ENCODE measurements at regions not wholly inside any gene's neighbourhood (a gene's known extent, or its start where the extent isn't known, plus 50 kb on each side); places are given as distances from the start of the nearest gene placed in this dataset.

GRCh38 chr22:48228468-48228867 is 1466.0 kb downstream of the TBC1D22A start:
- Histone ChIP-seq H3K9me3 (peaks cover 0 to 24% of the 10 kb centered on the region in 2 donors), H3K27me3 (peaks cover 0 to 7% of the 10 kb centered on the region in 2 donors), H3K4me1 (no peaks in the 10 kb centered on the region), H3K27ac (no peak overlapping the region), H3K36me3 (no peaks in the 10 kb centered on the region), H3K4me3 (no peak overlapping the region)
- no peak for ATAC-seq
- intact Hi-C loops (cut with DNase I) = no loop called here
- no peak for TF ChIP-seq CTCF (IDR thresholded peaks at IDR 0.05)
- peak in 1 of 4 donors; percentile 38 for DNase-seq

GRCh38 chr22:48227341-48228018 is 1465.0 kb downstream of the TBC1D22A start:
- Histone ChIP-seq H3K27me3 (peaks cover 0 to 7% of the 10 kb centered on the region in 2 donors), H3K36me3 (no peaks in the 10 kb centered on the region), H3K4me1 (no peaks in the 10 kb centered on the region), H3K9me3 (peaks cover 0 to 14% of the 10 kb centered on the region in 2 donors), H3K4me3 (no peak overlapping the region), H3K27ac (no peak overlapping the region)
- no peak for ATAC-seq
- peak in 1 of 4 donors; percentile 34 for DNase-seq
- TF ChIP-seq CTCF (IDR thresholded peaks at IDR 0.05) = no peak
- intact Hi-C loops (cut with DNase I) = no loop called here

GRCh38 chr22:48226026-48227013 is 1463.9 kb downstream of the TBC1D22A start:
- no peak overlapping the region for H3K4me3 ChIP-seq
- no peak for ATAC-seq
- intact Hi-C loops (cut with DNase I) = no loop called here
- H3K36me3 ChIP-seq = no peaks in the 10 kb centered on the region
- peaks cover 0 to 7% of the 10 kb centered on the region in 2 donors for H3K27me3 ChIP-seq
- TF ChIP-seq CTCF (IDR thresholded peaks at IDR 0.05) = no peak
- H3K4me1 ChIP-seq = no peaks in the 10 kb centered on the region
- H3K27ac ChIP-seq = no peak overlapping the region
- DNase-seq = peak in 1 of 4 donors; percentile 37
- H3K9me3 ChIP-seq = peaks cover 0 to 2% of the 10 kb centered on the region in 2 donors

- intact Hi-C loops (cut with DNase I) = no loop called here
- Histone ChIP-seq H3K36me3 (no peaks in the 10 kb centered on the region), H3K27me3 (peaks cover 0 to 7% of the 10 kb centered on the region in 2 donors), H3K27ac (no peak overlapping the region), H3K4me3 (no peak overlapping the region), H3K4me1 (no peaks in the 10 kb centered on the region), H3K9me3 (no peaks in the 10 kb centered on the region)
- no peak for TF ChIP-seq CTCF (IDR thresholded peaks at IDR 0.05)
- ATAC-seq = no peak
- peak in 1 of 4 donors; percentile 33 for DNase-seq
These were observed 1461.9 kb downstream of the TBC1D22A start for GRCh38 chr22:48224332-48224731.

All from left lung (tissue), 4 donors.